CD14-positive monocyte (primary cell): ENCODE measurements at regions not wholly inside any gene's neighbourhood (a gene's known extent, or its start where the extent isn't known, plus 50 kb on each side); places are given as distances from the start of the nearest gene placed in this dataset.

Experiments used
- DNase-seq, 3 donors: peaks; one replicate each; pipeline ENCODE4 v3.0.0-alpha.2; 2011 to 2022
- H2AFZ ChIP-seq: 2 replicates; pipeline ENCODE4 v1.6.0; 2012; ENCODE audit warnings: mild to moderate bottlenecking, low read depth, low read length, inconsistent platforms; ENCODE audit not compliant: insufficient read depth, poor library complexity, severe bottlenecking
- H3K27ac ChIP-seq, 2 donors: 1 replicate in 1 of 2; 2 replicates in 1 of 2; pipeline ENCODE4 v1.5.1; 2012 to 2013; ENCODE audit warnings: low read length in 2 of 2, control low read depth in 1 of 2, inconsistent platforms in 1 of 2, low read depth in 1 of 2, mild to moderate bottlenecking in 1 of 2
- H3K27me3 ChIP-seq, 2 donors: one replicate each; pipeline versions ENCODE4 v1.6.0 to v1.6.1; 2011 to 2013; ENCODE audit warnings: low read length in 2 of 2; ENCODE audit not compliant: control insufficient read depth in 2 of 2, insufficient read depth in 2 of 2
- H3K36me3 ChIP-seq, 2 donors: replicated peaks in 1 of 2; 1 replicate in 1 of 2; 2 replicates in 1 of 2; pipeline versions ENCODE4 v1.5.1 to v1.6.1; 2012 to 2013; ENCODE audit warnings: low read length in 2 of 2, control low read depth in 1 of 2, inconsistent platforms in 1 of 2, mild to moderate bottlenecking in 1 of 2; ENCODE audit not compliant: insufficient read depth in 2 of 2, control insufficient read depth in 1 of 2
- H3K4me1 ChIP-seq, 2 donors: 1 replicate in 1 of 2; 2 replicates in 1 of 2; pipeline versions ENCODE4 v1.5.1 to v1.6.1; 2012 to 2013; ENCODE audit warnings: low read length in 2 of 2, control low read depth in 1 of 2, inconsistent platforms in 1 of 2, mild to moderate bottlenecking in 1 of 2, moderate library complexity in 1 of 2; ENCODE audit not compliant: insufficient read depth in 2 of 2, control insufficient read depth in 1 of 2
- H3K4me2 ChIP-seq: replicated peaks from 2 replicates; pipeline ENCODE3; 2012; ENCODE audit warnings: low read length, moderate library complexity, mild to moderate bottlenecking; ENCODE audit not compliant: poor library complexity, severe bottlenecking; ENCODE audit errors: extremely low read depth
- H3K4me3 ChIP-seq, 3 experiments: fragments of 200-600 bp in 1 of 3; sonication (generic) in 1 of 3; replicated peaks in 1 of 3; 1 replicate in 2 of 3; 2 replicates in 1 of 3; pipeline ENCODE4 v1.5.1; 2011 to 2013; ENCODE audit warnings: low read length in 3 of 3, mild to moderate bottlenecking in 3 of 3, control low read depth in 2 of 3, low read depth in 2 of 3, inconsistent platforms in 1 of 3, moderate library complexity in 1 of 3
- H3K79me2 ChIP-seq: 2 replicates; pipeline ENCODE4 v1.6.0; 2012; ENCODE audit warnings: mild to moderate bottlenecking, control low read depth, inconsistent platforms, low read length, moderate library complexity; ENCODE audit not compliant: insufficient read depth
- H3K9ac ChIP-seq: 2 replicates; pipeline ENCODE4 v1.6.0; 2017; ENCODE audit warnings: low read length, mild to moderate bottlenecking; ENCODE audit not compliant: insufficient read depth, poor library complexity, severe bottlenecking
- H3K9me3 ChIP-seq, 2 donors: replicated peaks in 1 of 2; 1 replicate in 1 of 2; 2 replicates in 1 of 2; pipeline versions ENCODE4 v1.5.1 to v1.6.1; 2012 to 2013; ENCODE audit warnings: low read length in 2 of 2, control low read depth in 1 of 2; ENCODE audit not compliant: control insufficient read depth in 1 of 2, insufficient read depth in 1 of 2
- H4K20me1 ChIP-seq: 2 replicates; pipeline ENCODE4 v1.6.0; 2012; ENCODE audit warnings: mild to moderate bottlenecking, low read length, control low read depth, moderate library complexity; ENCODE audit not compliant: insufficient read depth
- H3K27ac Mint-ChIP-seq, 7 donors: one replicate each; pipeline ENCODE4 v1.8.0; 2020; ENCODE audit warnings: mild to moderate bottlenecking in 7 of 7, mixed read lengths in 7 of 7, moderate library complexity in 6 of 7, inconsistent platforms in 2 of 7
- H3K27me3 Mint-ChIP-seq, 3 donors: one replicate each; pipeline ENCODE4 v1.8.0; 2021 to 2022; ENCODE audit warnings: low read depth in 3 of 3, mild to moderate bottlenecking in 3 of 3, mixed read lengths in 3 of 3, moderate library complexity in 3 of 3, inconsistent platforms in 1 of 3
- H3K36me3 Mint-ChIP-seq, 2 donors: one replicate each; pipeline ENCODE4 v1.8.0; 2020; ENCODE audit warnings: mixed read lengths in 2 of 2, inconsistent platforms in 1 of 2, mild to moderate bottlenecking in 1 of 2
- H3K4me1 Mint-ChIP-seq: one replicate; pipeline ENCODE4 v1.8.0; 2020; ENCODE audit warnings: mild to moderate bottlenecking, mixed read lengths
- H3K4me3 Mint-ChIP-seq, 2 donors: one replicate each; pipeline ENCODE4 v1.8.0; 2020; ENCODE audit warnings: mild to moderate bottlenecking in 2 of 2, mixed read lengths in 2 of 2, moderate library complexity in 1 of 2
- H3K9me3 Mint-ChIP-seq, 7 donors: one replicate each; pipeline ENCODE4 v1.8.0; 2020 to 2022; ENCODE audit warnings: mixed read lengths in 7 of 7, mild to moderate bottlenecking in 6 of 7, moderate library complexity in 6 of 7, inconsistent platforms in 2 of 7
- WGBS: methylation state at CpG from one replicate; pipeline ENCODE4 v1.1.5; 2013; ENCODE audit warnings: missing lambda C conversion rate; ENCODE audit not compliant: insufficient coverage; 5-methylcytosine and 5-hydroxymethylcytosine counted together
- intact Hi-C, 2 donors: fragments of 100-400 bp; cut with micrococcal nuclease; formaldehyde crosslinking; loops; one replicate each; pipeline versions ENCODE4 v1.15.0 to v1.15.1; 2023
- TF ChIP-seq, protein P1 (sequence below): fragments of 200-600 bp; IDR thresholded peaks from one replicate; pipeline ENCODE4 v1.8.0; 2022; ENCODE audit warnings: antibody characterized with exemption, mild to moderate bottlenecking

DNA sequence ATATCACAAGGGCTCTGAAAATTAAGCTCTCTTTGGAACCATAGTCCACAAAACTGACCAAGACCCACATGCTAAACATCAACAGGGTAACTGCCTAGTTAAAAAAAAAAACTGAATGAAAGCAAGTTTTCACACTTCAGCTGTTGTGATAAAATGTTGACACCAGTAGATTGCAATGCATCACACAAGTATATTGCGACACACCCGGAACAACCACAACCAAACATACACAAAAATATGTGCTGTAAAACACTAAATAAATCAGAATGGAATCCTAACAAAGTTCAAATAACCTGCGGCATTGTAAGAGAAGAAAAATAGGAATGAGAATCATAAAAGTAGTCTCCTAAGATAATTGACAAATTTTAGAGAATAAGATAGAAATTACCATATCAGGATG lies 710.3 kb downstream of the AACS start:
- TF ChIP-seq, protein P1, sequence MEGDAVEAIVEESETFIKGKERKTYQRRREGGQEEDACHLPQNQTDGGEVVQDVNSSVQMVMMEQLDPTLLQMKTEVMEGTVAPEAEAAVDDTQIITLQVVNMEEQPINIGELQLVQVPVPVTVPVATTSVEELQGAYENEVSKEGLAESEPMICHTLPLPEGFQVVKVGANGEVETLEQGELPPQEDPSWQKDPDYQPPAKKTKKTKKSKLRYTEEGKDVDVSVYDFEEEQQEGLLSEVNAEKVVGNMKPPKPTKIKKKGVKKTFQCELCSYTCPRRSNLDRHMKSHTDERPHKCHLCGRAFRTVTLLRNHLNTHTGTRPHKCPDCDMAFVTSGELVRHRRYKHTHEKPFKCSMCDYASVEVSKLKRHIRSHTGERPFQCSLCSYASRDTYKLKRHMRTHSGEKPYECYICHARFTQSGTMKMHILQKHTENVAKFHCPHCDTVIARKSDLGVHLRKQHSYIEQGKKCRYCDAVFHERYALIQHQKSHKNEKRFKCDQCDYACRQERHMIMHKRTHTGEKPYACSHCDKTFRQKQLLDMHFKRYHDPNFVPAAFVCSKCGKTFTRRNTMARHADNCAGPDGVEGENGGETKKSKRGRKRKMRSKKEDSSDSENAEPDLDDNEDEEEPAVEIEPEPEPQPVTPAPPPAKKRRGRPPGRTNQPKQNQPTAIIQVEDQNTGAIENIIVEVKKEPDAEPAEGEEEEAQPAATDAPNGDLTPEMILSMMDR, result no peak
- H3K9me3 Mint-ChIP-seq, result peaks cover 0 to 2% (median 0%) of the 10 kb centered on the region in 7 donors
- H3K79me2 ChIP-seq, result no peaks in the 10 kb centered on the region
- no peak overlapping the region for H3K4me3 ChIP-seq
- H4K20me1 ChIP-seq, result no peaks in the 10 kb centered on the region
- DNase-seq, result no peak
- H3K9me3 ChIP-seq, result no peaks in the 10 kb centered on the region
- H3K36me3 Mint-ChIP-seq, result no peaks in the 10 kb centered on the region
- H3K27ac ChIP-seq, result no peak overlapping the region
- intact Hi-C loops, result no loop called here
- no peak overlapping the region for H3K4me3 Mint-ChIP-seq
- H3K27me3 Mint-ChIP-seq, result peaks cover 0 to 2% (median 0%) of the 10 kb centered on the region in 3 donors
- H3K36me3 ChIP-seq, result no peaks in the 10 kb centered on the region
- H3K9ac ChIP-seq, result no peak overlapping the region
- H3K4me1 ChIP-seq, result no peaks in the 10 kb centered on the region
- H3K4me1 Mint-ChIP-seq, result no peaks in the 10 kb centered on the region
- no peaks in the 10 kb centered on the region for H3K27me3 ChIP-seq
- no peak overlapping the region for H2AFZ ChIP-seq
- no peak overlapping the region for H3K4me2 ChIP-seq
- H3K27ac Mint-ChIP-seq, result no peak overlapping the region
- no CpG with 5 or more reads among the region's 3 CpGs for WGBS

DNA sequence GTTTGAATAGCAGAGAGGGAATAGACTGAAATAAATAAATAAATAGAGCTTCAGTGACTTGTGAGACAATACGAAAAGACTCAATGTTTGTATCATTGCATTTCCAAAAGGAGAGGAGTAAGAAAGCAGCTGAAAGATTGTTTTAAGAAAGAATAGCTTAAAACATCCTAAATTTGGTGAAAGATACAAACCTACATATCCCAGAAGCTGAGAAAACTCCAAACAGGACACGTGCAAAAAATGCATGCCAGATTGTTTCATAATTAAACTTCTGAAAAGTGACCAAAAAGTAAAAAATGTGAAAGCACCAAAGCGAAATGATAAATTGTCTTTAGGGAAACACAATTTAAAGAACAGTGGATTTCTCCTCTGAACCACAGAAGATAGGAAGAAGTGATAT lies 711.0 kb downstream of the AACS start:
- no peaks in the 10 kb centered on the region for H3K27me3 ChIP-seq
- H3K4me3 ChIP-seq, result no peak overlapping the region
- no peaks in the 10 kb centered on the region for H4K20me1 ChIP-seq
- H3K36me3 Mint-ChIP-seq, result no peaks in the 10 kb centered on the region
- no peak for DNase-seq
- H2AFZ ChIP-seq, result no peak overlapping the region
- no peak overlapping the region for H3K4me3 Mint-ChIP-seq
- no peaks in the 10 kb centered on the region for H3K9me3 ChIP-seq
- no peaks in the 10 kb centered on the region for H3K4me1 Mint-ChIP-seq
- no peaks in the 10 kb centered on the region for H3K4me1 ChIP-seq
- no peak overlapping the region for H3K27ac Mint-ChIP-seq
- H3K36me3 ChIP-seq, result no peaks in the 10 kb centered on the region
- no peak overlapping the region for H3K9ac ChIP-seq
- intact Hi-C loops, result no loop called here
- TF ChIP-seq, protein P1, result no peak
- H3K9me3 Mint-ChIP-seq, result peaks cover 0 to 2% (median 0%) of the 10 kb centered on the region in 7 donors
- WGBS, result no CpG with 5 or more reads among the region's 3 CpGs
- H3K27me3 Mint-ChIP-seq, result peaks cover 0 to 2% (median 0%) of the 10 kb centered on the region in 3 donors
- H3K4me2 ChIP-seq, result no peak overlapping the region
- no peaks in the 10 kb centered on the region for H3K79me2 ChIP-seq
- no peak overlapping the region for H3K27ac ChIP-seq
